ENCODE measurements at regions not wholly inside any gene's neighbourhood (a gene's known extent, or its start where the extent isn't known, plus 50 kb on each side); places are given as distances from the start of the nearest gene placed in this dataset.

GRCh38 chr1:114299331-114299975, 145.8 kb upstream of the SYT6 start:
- intact Hi-C loops (cut with DNase I, micrococcal nuclease) = no loop called here
- ATAC-seq (no peak), DNase-seq (no peak)
- Histone ChIP-seq H3K36me3 (ENCODE audit: low read depth) (no peaks in the 10 kb centered on the region), H3K4me1 (ENCODE audit: low read depth) (no peaks in the 10 kb centered on the region), H3K9me3 (no peaks in the 10 kb centered on the region), H3K4me3 (no peak overlapping the region)
- no peak for TF ChIP-seq CTCF (IDR thresholded peaks at IDR 0.05)

- H3K4me3 ChIP-seq = no peak overlapping the region
- H3K4me1 ChIP-seq (ENCODE audit: low read depth) = no peaks in the 10 kb centered on the region
- no peak for TF ChIP-seq CTCF (IDR thresholded peaks at IDR 0.05)
- no peaks in the 10 kb centered on the region for H3K9me3 ChIP-seq
- ATAC-seq = no peak
- no peaks in the 10 kb centered on the region for H3K36me3 ChIP-seq (ENCODE audit: low read depth)
- intact Hi-C loops (cut with DNase I, micrococcal nuclease) = no loop called here
- no peak for DNase-seq
These were observed 144.3 kb upstream of the SYT6 start for GRCh38 chr1:114298008-114298407.

DNA sequence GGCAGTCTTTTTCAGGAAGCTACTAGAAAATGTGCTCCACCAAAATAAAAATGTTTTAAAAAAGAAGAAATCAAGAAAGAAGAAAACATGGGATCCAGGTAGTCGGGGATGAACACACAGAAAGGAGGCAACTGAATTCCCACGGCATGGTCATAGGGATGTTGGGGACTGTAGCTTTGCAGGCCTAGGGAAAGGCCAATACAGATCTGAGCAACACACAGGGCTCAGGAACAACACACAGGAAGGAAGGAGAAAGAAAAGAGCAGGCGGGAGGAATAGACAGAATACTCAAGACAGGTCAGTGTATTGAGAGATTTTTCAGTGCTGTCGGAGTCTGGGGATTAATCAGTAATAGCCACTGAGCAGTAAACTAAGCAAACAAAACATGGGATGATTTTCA, 142.7 kb upstream of the SYT6 start:
- intact Hi-C loops (cut with DNase I, micrococcal nuclease) = no loop called here
- Histone ChIP-seq H3K4me1 (ENCODE audit: low read depth) (no peaks in the 10 kb centered on the region), H3K36me3 (ENCODE audit: low read depth) (no peaks in the 10 kb centered on the region), H3K4me3 (no peak overlapping the region), H3K9me3 (no peaks in the 10 kb centered on the region)
- no peak for DNase-seq
- TF ChIP-seq CTCF (IDR thresholded peaks at IDR 0.05) = no peak
- ATAC-seq = no peak

DNA sequence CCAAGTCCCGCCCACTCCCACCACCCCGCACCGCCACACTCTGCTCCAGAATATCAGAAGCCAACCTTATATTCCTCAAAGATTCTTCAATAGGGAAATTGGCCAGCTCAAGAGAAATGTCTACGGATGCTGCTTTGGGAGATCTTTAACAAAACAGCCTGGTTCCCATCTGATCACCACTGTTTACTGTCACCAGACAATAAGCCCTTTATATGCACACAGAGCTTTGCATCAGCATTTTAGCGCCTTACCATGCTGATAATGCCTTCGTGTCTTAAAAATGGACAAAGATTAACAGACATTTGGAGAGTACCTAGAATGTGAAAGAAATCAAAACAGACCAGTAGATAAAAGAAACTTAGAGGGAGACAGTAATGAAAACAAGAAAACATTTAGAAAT, 141.7 kb upstream of the SYT6 start:
- DNase-seq (no peak), ATAC-seq (no peak)
- Histone ChIP-seq H3K4me1 (ENCODE audit: low read depth) (no peaks in the 10 kb centered on the region), H3K36me3 (ENCODE audit: low read depth) (no peaks in the 10 kb centered on the region), H3K9me3 (no peaks in the 10 kb centered on the region), H3K4me3 (no peak overlapping the region)
- intact Hi-C loops (cut with DNase I, micrococcal nuclease) = no loop called here
- TF ChIP-seq CTCF (IDR thresholded peaks at IDR 0.05) = no peak

DNA sequence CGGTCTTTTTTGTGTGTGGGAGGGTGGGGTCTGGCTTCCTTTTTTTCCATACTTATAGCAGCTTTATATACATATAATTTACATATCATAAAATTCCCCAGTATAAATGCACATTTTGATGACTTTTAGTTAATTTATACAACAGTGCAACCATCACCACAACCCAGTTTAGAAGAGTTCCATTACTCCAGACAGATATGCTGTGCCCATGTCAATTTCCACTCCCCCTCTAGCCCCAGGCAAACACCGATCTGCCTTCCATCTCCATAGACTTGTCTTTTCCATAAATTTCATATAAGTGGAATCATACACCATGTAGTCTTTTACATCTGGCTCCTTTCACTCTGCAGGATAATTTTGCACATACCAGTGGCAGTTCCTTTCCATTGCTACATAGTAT, 139.2 kb upstream of the SYT6 start:
- Histone ChIP-seq H3K36me3 (ENCODE audit: low read depth) (no peaks in the 10 kb centered on the region), H3K4me1 (ENCODE audit: low read depth) (no peaks in the 10 kb centered on the region), H3K9me3 (no peaks in the 10 kb centered on the region), H3K4me3 (no peak overlapping the region)
- TF ChIP-seq CTCF (IDR thresholded peaks at IDR 0.05) = no peak
- ATAC-seq = no peak
- intact Hi-C loops (cut with DNase I, micrococcal nuclease) = no loop called here
- DNase-seq = no peak

- DNase-seq = no peak
- intact Hi-C loops (cut with DNase I, micrococcal nuclease) = no loop called here
- ATAC-seq = no peak
- no peak for TF ChIP-seq CTCF (IDR thresholded peaks at IDR 0.05)
- Histone ChIP-seq H3K36me3 (ENCODE audit: low read depth) (no peaks in the 10 kb centered on the region), H3K4me3 (no peak overlapping the region), H3K4me1 (ENCODE audit: low read depth) (no peaks in the 10 kb centered on the region), H3K9me3 (no peaks in the 10 kb centered on the region)
These were observed 138.5 kb upstream of the SYT6 start for GRCh38 chr1:114292194-114292593.
